Neural crest cell (in vitro differentiated cells): ENCODE measurements at regions not wholly inside any gene's neighbourhood (a gene's known extent, or its start where the extent isn't known, plus 50 kb on each side); places are given as distances from the start of the nearest gene placed in this dataset.
"Not testable (repeated sequence)": the region's sequence is repeated elsewhere in the genome, so short reads cannot be mapped to it uniquely, and the experiment has no call there.

ENCODE experiments used
- DNase-seq: peaks from one replicate; pipeline ENCODE4 v3.0.0; 2021; ENCODE audit warnings: low read depth, mixed read lengths, low spot score
- H3K27ac Mint-ChIP-seq: one replicate; pipeline ENCODE4 v1.8.0; 2021; ENCODE audit warnings: mild to moderate bottlenecking, mixed read lengths; ENCODE audit not compliant: unreplicated experiment
- H3K27me3 Mint-ChIP-seq: 2 replicates; pipeline ENCODE4 v1.8.0; 2021; ENCODE audit warnings: low read depth, mild to moderate bottlenecking, mixed read lengths
- H3K36me3 Mint-ChIP-seq: 2 replicates; pipeline ENCODE4 v1.8.0; 2021; ENCODE audit warnings: low read depth, mild to moderate bottlenecking, mixed read lengths
- H3K4me1 Mint-ChIP-seq: 2 replicates; pipeline ENCODE4 v1.8.0; 2021; ENCODE audit warnings: mixed read lengths
- H3K4me3 Mint-ChIP-seq: one replicate; pipeline ENCODE4 v1.8.0; 2021; ENCODE audit warnings: mild to moderate bottlenecking, mixed read lengths
- H3K9me3 Mint-ChIP-seq: 2 replicates; pipeline ENCODE4 v1.8.0; 2021; ENCODE audit warnings: mixed read lengths
- TF ChIP-seq, protein P1 (sequence below): fragments of 200-600 bp; sonication (generic); conservative IDR thresholded peaks from 2 replicates; pipeline ENCODE4 v1.5.0; 2021; ENCODE audit warnings: antibody characterized with exemption, mild to moderate bottlenecking

DNA sequence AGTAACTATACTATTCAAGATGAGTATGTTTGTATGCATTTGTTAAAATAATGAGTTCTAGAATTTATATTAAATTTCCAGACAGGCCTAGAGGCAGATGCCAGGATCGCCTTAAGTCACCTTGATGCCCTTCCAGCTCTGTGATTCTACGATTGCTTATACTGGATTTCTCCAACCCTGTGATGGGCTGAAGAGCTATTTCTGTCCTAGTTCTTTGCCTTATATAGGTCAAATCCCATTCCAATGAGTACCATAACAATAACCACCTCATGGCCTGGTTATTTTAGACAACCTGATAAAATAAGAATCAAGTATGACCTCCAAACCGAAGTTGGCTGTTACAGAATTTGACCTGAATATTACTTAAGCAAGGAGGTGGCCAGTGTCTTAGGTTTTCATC, 79.8 kb upstream of the BLID start:
- H3K27me3 Mint-ChIP-seq = no peaks in the 10 kb centered on the region
- H3K9me3 Mint-ChIP-seq = no peaks in the 10 kb centered on the region
- no peaks in the 10 kb centered on the region for H3K36me3 Mint-ChIP-seq
- no peak overlapping the region for H3K4me3 Mint-ChIP-seq
- no peak for DNase-seq
- H3K4me1 Mint-ChIP-seq = peaks cover 4% of the 10 kb centered on the region
- TF ChIP-seq, protein P1, sequence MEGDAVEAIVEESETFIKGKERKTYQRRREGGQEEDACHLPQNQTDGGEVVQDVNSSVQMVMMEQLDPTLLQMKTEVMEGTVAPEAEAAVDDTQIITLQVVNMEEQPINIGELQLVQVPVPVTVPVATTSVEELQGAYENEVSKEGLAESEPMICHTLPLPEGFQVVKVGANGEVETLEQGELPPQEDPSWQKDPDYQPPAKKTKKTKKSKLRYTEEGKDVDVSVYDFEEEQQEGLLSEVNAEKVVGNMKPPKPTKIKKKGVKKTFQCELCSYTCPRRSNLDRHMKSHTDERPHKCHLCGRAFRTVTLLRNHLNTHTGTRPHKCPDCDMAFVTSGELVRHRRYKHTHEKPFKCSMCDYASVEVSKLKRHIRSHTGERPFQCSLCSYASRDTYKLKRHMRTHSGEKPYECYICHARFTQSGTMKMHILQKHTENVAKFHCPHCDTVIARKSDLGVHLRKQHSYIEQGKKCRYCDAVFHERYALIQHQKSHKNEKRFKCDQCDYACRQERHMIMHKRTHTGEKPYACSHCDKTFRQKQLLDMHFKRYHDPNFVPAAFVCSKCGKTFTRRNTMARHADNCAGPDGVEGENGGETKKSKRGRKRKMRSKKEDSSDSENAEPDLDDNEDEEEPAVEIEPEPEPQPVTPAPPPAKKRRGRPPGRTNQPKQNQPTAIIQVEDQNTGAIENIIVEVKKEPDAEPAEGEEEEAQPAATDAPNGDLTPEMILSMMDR = no peak
- no peak overlapping the region for H3K27ac Mint-ChIP-seq

DNA sequence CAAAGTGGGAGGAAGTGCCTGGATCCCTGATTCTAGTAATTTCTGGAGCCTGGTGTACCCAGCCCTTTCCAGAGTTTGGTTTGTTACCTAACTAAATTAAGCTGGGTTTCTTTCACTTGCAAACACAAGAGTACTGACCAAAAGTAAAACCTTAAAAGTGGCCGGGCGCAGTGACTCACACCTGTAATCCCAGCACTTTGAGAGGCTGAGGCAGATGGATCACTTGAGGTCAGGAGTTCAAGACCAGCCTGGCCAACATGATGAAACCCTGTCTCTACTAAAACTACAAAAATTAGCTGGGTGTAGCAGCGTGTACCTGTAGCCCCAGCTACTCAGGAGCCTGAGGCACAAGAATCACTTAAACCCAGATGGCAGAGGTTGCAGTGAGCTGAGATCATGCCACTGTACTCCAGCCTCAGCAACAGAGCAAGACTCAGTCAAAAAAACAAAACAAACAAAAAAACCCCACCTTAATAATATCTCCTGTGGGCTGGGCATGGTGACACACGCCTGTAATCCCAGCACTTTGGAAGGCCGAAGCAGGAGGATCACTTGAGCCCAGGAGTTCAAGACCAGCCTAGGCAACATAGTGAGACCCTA, 78.0 kb upstream of the BLID start:
- H3K4me1 Mint-ChIP-seq, DNase-seq, H3K27ac Mint-ChIP-seq, H3K9me3 Mint-ChIP-seq, H3K4me3 Mint-ChIP-seq, H3K36me3 Mint-ChIP-seq, H3K27me3 Mint-ChIP-seq: not testable (repeated sequence)

DNA sequence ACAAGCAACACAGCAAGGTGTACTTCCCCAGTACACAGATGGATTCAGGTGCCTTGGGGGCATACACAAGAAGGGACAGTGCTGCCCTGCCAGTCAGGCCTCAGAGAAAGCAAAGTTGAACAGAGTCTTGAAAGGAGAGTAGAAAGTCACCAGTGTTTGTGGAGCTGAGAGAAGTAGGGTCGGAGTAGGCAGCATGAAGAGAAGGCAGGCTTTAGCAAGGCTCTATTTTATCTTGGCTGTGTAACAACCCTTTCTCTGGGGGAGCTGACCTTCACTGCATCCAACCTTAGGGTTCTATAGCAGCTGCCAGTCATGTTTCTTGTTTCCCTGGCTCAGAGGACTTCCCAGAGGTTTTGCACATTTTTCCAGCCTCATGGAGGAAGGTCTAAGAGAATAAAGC, 77.4 kb upstream of the BLID start:
- Mint-ChIP-seq H3K27me3 (no peaks in the 10 kb centered on the region), H3K27ac (no peak overlapping the region)

DNA sequence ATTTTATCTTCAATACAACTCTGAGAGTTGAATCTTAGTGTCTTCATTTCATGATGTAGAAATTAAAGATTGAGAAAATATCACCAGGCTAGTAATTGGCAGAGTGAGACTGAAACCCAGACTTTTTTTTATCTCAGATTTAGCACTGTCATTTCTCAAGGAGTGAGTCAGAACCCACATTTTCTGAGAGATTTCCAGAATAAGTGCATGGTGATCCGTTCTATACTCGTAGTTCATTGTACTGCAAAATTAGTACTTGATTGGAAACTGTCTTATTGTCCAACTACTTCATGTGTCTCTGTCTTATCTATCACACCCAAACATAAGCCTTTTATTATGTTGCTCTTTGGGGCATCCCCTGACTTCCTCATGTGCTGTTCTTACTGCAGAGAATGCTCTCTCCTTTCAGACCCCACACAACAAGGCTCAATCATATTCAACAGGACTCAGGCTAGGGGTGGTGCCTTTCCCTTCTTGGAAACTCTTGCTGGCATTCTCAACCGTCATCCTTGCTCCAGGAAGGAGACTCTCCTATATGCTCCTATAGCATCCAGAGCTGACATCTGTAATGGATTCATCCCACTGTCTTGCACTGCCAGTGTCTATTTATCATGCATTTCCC, 76.7 kb upstream of the BLID start:
- no peaks in the 10 kb centered on the region for H3K9me3 Mint-ChIP-seq
- no peaks in the 10 kb centered on the region for H3K36me3 Mint-ChIP-seq
- TF ChIP-seq, protein P1 = no peak
- H3K4me3 Mint-ChIP-seq = no peak overlapping the region
- H3K27ac Mint-ChIP-seq = no peak overlapping the region
- DNase-seq = no peak
- H3K27me3 Mint-ChIP-seq = no peaks in the 10 kb centered on the region
- H3K4me1 Mint-ChIP-seq = peaks cover 3% of the 10 kb centered on the region

More for the DNA sequence above, 77.4 kb upstream of the BLID start:
- no peak overlapping the region for H3K4me3 Mint-ChIP-seq
- H3K36me3 Mint-ChIP-seq = no peaks in the 10 kb centered on the region
- no peak for DNase-seq
- TF ChIP-seq, protein P1 = no peak
- peaks cover 6% of the 10 kb centered on the region for H3K4me1 Mint-ChIP-seq
- H3K9me3 Mint-ChIP-seq = no peaks in the 10 kb centered on the region

DNA sequence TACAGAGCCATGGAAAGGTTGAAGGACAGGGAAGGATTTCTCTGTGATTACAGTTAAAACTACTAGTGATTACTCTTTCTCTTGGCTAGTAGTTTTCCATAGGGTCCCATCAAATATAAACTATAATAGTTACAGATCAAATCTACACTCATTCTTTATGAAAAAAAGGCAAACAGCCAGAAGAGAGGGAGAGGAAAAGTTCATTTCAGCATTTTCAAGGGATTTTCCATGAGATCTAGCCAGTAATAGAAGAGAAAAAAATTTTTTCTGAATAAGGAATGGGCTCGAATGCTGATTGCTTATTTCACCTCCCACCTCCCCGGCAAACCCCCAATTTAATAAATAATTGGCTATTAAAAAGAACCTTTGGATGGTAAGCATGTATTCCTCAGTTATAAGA, 74.8 kb upstream of the BLID start:
- Mint-ChIP-seq H3K9me3 (no peaks in the 10 kb centered on the region), H3K4me3 (no peak overlapping the region), H3K36me3 (no peaks in the 10 kb centered on the region), H3K27ac (no peak overlapping the region), H3K27me3 (no peaks in the 10 kb centered on the region), H3K4me1 (peaks cover 3% of the 10 kb centered on the region)
- no peak for DNase-seq
- TF ChIP-seq, protein P1 = no peak

DNA sequence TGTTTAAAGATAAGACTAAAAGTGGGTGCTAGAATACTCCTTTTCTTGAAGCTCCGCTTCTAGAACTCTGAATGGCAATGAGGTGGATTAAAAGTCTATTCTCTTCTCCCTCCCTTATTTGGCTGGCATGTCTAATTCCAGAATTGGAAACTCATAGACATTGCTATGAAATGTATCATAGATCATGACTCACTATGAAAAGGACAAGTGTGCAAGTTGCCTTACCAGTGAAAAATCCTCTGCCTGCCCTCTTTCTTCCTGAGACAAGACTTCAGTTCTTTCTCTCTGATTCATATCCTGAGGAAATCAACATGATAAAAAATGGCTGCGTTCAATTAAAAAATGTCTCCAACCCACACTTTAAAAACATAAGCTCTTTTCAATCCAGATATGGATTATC, 73.2 kb upstream of the BLID start:
- Mint-ChIP-seq H3K9me3 (peaks cover 6% of the 10 kb centered on the region), H3K4me3 (no peak overlapping the region), H3K36me3 (no peaks in the 10 kb centered on the region), H3K4me1 (peaks cover 3% of the 10 kb centered on the region), H3K27me3 (no peaks in the 10 kb centered on the region), H3K27ac (no peak overlapping the region)
- TF ChIP-seq, protein P1 = no peak
- no peak for DNase-seq
